Mammary epithelial cell (primary cell): ENCODE measurements at regions not wholly inside any gene's neighbourhood (a gene's known extent, or its start where the extent isn't known, plus 50 kb on each side); places are given as distances from the start of the nearest gene placed in this dataset.

ENCODE experiments used
- CTCF ChIP-seq, 2 donors: IDR thresholded peaks in 1 of 2; conservative IDR thresholded peaks in 1 of 2; 2 replicates each; pipeline ENCODE4 v1.5.1; 2011 to 2012; ENCODE audit warnings: inconsistent platforms in 2 of 2, low read length in 2 of 2, mild to moderate bottlenecking in 2 of 2, control low read depth in 1 of 2, low read depth in 1 of 2; ENCODE audit not compliant: insufficient read depth in 1 of 2; ENCODE audit errors: extremely low read depth in 1 of 2
- EZH2 ChIP-seq: IDR thresholded peaks from 2 replicates; pipeline ENCODE4 v1.6.1; 2012; ENCODE audit warnings: low read length, inconsistent platforms, borderline replicate concordance

DNA sequence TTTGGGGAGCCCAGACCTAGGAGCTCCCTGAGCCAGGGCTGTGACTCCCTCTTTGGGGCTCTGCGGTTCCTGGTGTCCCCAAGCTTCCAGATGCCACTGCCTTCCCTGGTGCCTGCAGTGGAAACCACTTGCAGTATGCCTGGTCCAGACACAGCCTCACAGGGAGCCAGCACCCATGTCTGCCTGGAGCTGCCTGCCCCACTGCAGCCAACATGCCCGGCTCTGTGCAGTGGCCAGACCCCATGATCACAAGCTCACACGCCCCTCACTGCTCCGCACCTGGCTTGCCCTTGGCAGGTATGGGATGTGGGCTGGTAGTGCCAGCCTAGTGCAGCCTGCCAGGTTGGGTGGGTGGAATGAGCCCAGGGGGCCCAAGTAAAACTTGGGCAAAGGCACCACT, 644.8 kb downstream of the HTR1B start:
- TF ChIP-seq EZH2 (no peak), CTCF (conservative IDR thresholded peaks at IDR 0.05 in 1 of 2, IDR thresholded peaks at IDR 0.05 in 1 of 2; ENCODE audit: extremely low read depth in 1 of 2, insufficient read depth in 1 of 2, low read depth in 1 of 2, low read length in 2 of 2) (no peak)
